DND-41 (cell line): ENCODE measurements at regions not wholly inside any gene's neighbourhood (a gene's known extent, or its start where the extent isn't known, plus 50 kb on each side); places are given as distances from the start of the nearest gene placed in this dataset.

Experiments used
- ATAC-seq: fragments of 200-7000 bp; cut with Tn5 transposase; 3 replicates; pipeline ENCODE4 v1.9.1; 2021; ENCODE audit warnings: low read depth; ENCODE audit not compliant: insufficient read depth
- DNase-seq: peaks from one replicate; pipeline ENCODE4 v3.0.0-alpha.2; 2020
- H2AFZ ChIP-seq: 2 replicates; pipeline ENCODE4 v1.6.0; 2012; ENCODE audit warnings: low read depth, low read length
- H3K27ac ChIP-seq: 2 replicates; pipeline ENCODE4 v1.5.1; 2012; ENCODE audit warnings: low read length, inconsistent platforms
- H3K27me3 ChIP-seq: fragments of 200-600 bp; sonication (generic); 2 replicates; pipeline ENCODE4 v1.6.0; 2012; ENCODE audit warnings: low read length, mild to moderate bottlenecking, inconsistent platforms; ENCODE audit not compliant: insufficient read depth, poor library complexity
- H3K36me3 ChIP-seq: 2 replicates; pipeline ENCODE4 v1.5.1; 2012; ENCODE audit warnings: low read length, inconsistent platforms; ENCODE audit not compliant: insufficient read depth
- H3K4me1 ChIP-seq: 2 replicates; pipeline ENCODE4 v1.5.1; 2012; ENCODE audit warnings: mild to moderate bottlenecking, low read length; ENCODE audit not compliant: insufficient read depth
- H3K4me2 ChIP-seq: 2 replicates; pipeline ENCODE4 v1.6.0; 2012; ENCODE audit warnings: mild to moderate bottlenecking, moderate library complexity, low read length, inconsistent platforms; ENCODE audit not compliant: insufficient read depth
- H3K4me3 ChIP-seq, 2 experiments: fragments of 200-600 bp in 1 of 2; shearing (Covaris generic) in 1 of 2; 2 replicates each; pipeline ENCODE4 v1.5.1; 2012 to 2016; ENCODE audit warnings: inconsistent platforms in 2 of 2, low read length in 2 of 2, mild to moderate bottlenecking in 2 of 2, low read depth in 1 of 2, moderate library complexity in 1 of 2
- H3K79me2 ChIP-seq: 2 replicates; pipeline ENCODE4 v1.6.0; 2012; ENCODE audit warnings: low read length, inconsistent platforms; ENCODE audit not compliant: insufficient read depth
- H3K9ac ChIP-seq: 2 replicates; pipeline ENCODE4 v1.6.0; 2012; ENCODE audit warnings: low read depth, mild to moderate bottlenecking, inconsistent platforms, low read length, moderate library complexity
- H3K9me3 ChIP-seq: 2 replicates; pipeline ENCODE4 v1.5.1; 2012; ENCODE audit warnings: low read length, moderate library complexity, mild to moderate bottlenecking, inconsistent platforms; ENCODE audit not compliant: insufficient read depth, severe bottlenecking
- H4K20me1 ChIP-seq: 2 replicates; pipeline ENCODE4 v1.6.0; 2012; ENCODE audit warnings: low read length; ENCODE audit not compliant: insufficient read depth
- CTCF ChIP-seq: IDR thresholded peaks from 2 replicates; pipeline ENCODE4 v1.5.1; 2012; ENCODE audit warnings: borderline replicate concordance, low read length, moderate library complexity, mild to moderate bottlenecking; ENCODE audit not compliant: poor library complexity, severe bottlenecking; ENCODE audit errors: extremely low read depth
- EZH2 ChIP-seq: IDR thresholded peaks from 3 replicates; pipeline ENCODE4 v1.6.1; 2012; ENCODE audit warnings: borderline replicate concordance, low read depth, mild to moderate bottlenecking, moderate library complexity, low read length, inconsistent platforms; ENCODE audit not compliant: severe bottlenecking

GRCh38 chr18:73045037-73045436, 177.2 kb upstream of the NETO1 start:
- DNase-seq (no peak), ATAC-seq (no peak)
- Histone ChIP-seq H3K79me2 (no peaks in the 10 kb centered on the region), H3K9me3 (no peaks in the 10 kb centered on the region), H3K4me3 (no peak overlapping the region), H3K4me2 (no peak overlapping the region), H3K9ac (no peak overlapping the region), H3K27ac (no peak overlapping the region), H4K20me1 (no peaks in the 10 kb centered on the region), H3K27me3 (no peaks in the 10 kb centered on the region), H3K4me1 (no peaks in the 10 kb centered on the region), H2AFZ (no peak overlapping the region), H3K36me3 (no peaks in the 10 kb centered on the region)
- TF ChIP-seq EZH2 (no peak), CTCF (no peak)

DNA sequence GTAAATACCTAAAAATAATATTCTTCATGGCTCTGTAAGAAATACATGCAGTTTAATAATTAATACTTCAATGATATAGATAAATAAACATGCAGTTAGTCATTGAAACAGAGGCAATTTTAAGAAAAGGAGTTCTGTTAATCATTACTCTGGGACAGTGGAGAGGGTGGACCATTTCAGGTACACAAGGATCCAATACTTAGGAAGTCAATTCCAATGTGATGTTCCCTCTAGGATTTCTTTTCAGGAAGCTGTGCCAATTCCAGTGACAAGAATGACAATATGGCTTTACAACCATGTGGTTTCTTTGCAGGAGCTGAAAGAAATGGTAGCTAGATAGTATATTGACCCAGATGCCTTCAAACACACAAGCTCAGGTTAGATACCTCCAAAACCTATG, 175.8 kb upstream of the NETO1 start:
- TF ChIP-seq EZH2 = no peak
- TF ChIP-seq CTCF = no peak
- Histone ChIP-seq H3K4me2 (no peak overlapping the region), H3K9ac (no peak overlapping the region), H2AFZ (no peak overlapping the region), H3K79me2 (no peaks in the 10 kb centered on the region), H3K4me3 (no peak overlapping the region), H3K4me1 (no peaks in the 10 kb centered on the region), H3K36me3 (no peaks in the 10 kb centered on the region), H4K20me1 (no peaks in the 10 kb centered on the region), H3K27ac (no peak overlapping the region), H3K9me3 (no peaks in the 10 kb centered on the region), H3K27me3 (no peaks in the 10 kb centered on the region)
- ATAC-seq = no peak
- no peak for DNase-seq

GRCh38 chr18:73043211-73043610, 175.4 kb upstream of the NETO1 start:
- no peak overlapping the region for H3K4me2 ChIP-seq
- no peak overlapping the region for H3K9ac ChIP-seq
- DNase-seq = no peak
- H4K20me1 ChIP-seq = no peaks in the 10 kb centered on the region
- no peak overlapping the region for H3K4me3 ChIP-seq
- TF ChIP-seq EZH2 (no peak), CTCF (no peak)
- no peaks in the 10 kb centered on the region for H3K4me1 ChIP-seq
- H2AFZ ChIP-seq = no peak overlapping the region
- H3K36me3 ChIP-seq = no peaks in the 10 kb centered on the region
- H3K79me2 ChIP-seq = no peaks in the 10 kb centered on the region
- H3K27ac ChIP-seq = no peak overlapping the region
- H3K27me3 ChIP-seq = no peaks in the 10 kb centered on the region
- no peaks in the 10 kb centered on the region for H3K9me3 ChIP-seq
- no peak for ATAC-seq

GRCh38 chr18:73040247-73040646, 172.5 kb upstream of the NETO1 start:
- Histone ChIP-seq H3K4me3 (no peak overlapping the region), H3K79me2 (no peaks in the 10 kb centered on the region), H3K27ac (no peak overlapping the region), H2AFZ (no peak overlapping the region), H3K4me2 (no peak overlapping the region), H3K36me3 (no peaks in the 10 kb centered on the region), H3K4me1 (no peaks in the 10 kb centered on the region), H3K27me3 (no peaks in the 10 kb centered on the region), H3K9ac (no peak overlapping the region), H4K20me1 (no peaks in the 10 kb centered on the region), H3K9me3 (no peaks in the 10 kb centered on the region)
- TF ChIP-seq EZH2 = no peak
- TF ChIP-seq CTCF = no peak
- no peak for ATAC-seq
- no peak for DNase-seq
